Spleen (tissue), 7 donors: ENCODE measurements at regions not wholly inside any gene's neighbourhood (a gene's known extent, or its start where the extent isn't known, plus 50 kb on each side); places are given as distances from the start of the nearest gene placed in this dataset.

Experiments
- POLR2AphosphoS5 ChIP-seq, 3 donors: sonication (generic); formaldehyde crosslinking; IDR thresholded peaks; one replicate each; pipeline ENCODE4 v1.5.1; 2017; ENCODE audit warnings: antibody characterized with exemption in 3 of 3
- TF ChIP-seq, protein P1 (sequence below), 11 experiments: fragments of 200-600 bp in 7 of 11; fragments of 450-650 bp in 4 of 11; sonication (generic) in 4 of 11; IDR thresholded peaks in 8 of 11; conservative IDR thresholded peaks in 3 of 11; 1 replicate in 7 of 11; 2 replicates in 4 of 11; pipeline versions ENCODE4 v1.4.0 to v1.8.0; 2016 to 2021; ENCODE audit warnings: antibody characterized with exemption in 11 of 11, inconsistent platforms in 4 of 11, mild to moderate bottlenecking in 1 of 11
- donor health status: DM: no; HTN: no; CAD: no; lungs with moderate emphysema.
- donor health status: DM: no; HTN: no; CAD: no.
- donor health status: DM: no; HTN: no; CAD: no.

DNA sequence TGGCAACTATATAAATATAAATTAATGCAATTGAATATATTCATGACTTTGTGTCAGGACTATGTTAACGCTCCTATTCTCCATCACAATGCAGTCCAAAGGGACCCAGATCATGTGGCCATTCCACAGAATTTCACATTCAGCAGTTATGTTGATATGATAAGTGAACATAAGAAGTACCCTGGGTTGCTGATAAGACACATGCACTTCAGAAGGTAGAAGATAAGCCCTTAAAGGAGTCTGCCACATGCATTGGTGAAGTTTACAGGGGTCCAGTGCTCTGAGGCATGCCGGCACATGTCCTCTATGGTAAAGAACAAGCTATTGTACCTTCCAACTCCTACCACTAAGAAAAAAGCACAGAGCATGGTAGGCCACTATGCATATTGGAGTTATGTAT is 76.4 kb downstream of the PHAX start:
- no peak for TF ChIP-seq POLR2AphosphoS5 (IDR thresholded peaks at IDR 0.05)
- TF ChIP-seq, protein P1, sequence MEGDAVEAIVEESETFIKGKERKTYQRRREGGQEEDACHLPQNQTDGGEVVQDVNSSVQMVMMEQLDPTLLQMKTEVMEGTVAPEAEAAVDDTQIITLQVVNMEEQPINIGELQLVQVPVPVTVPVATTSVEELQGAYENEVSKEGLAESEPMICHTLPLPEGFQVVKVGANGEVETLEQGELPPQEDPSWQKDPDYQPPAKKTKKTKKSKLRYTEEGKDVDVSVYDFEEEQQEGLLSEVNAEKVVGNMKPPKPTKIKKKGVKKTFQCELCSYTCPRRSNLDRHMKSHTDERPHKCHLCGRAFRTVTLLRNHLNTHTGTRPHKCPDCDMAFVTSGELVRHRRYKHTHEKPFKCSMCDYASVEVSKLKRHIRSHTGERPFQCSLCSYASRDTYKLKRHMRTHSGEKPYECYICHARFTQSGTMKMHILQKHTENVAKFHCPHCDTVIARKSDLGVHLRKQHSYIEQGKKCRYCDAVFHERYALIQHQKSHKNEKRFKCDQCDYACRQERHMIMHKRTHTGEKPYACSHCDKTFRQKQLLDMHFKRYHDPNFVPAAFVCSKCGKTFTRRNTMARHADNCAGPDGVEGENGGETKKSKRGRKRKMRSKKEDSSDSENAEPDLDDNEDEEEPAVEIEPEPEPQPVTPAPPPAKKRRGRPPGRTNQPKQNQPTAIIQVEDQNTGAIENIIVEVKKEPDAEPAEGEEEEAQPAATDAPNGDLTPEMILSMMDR (IDR thresholded peaks at IDR 0.05 in 8 of 11, conservative IDR thresholded peaks at IDR 0.05 in 3 of 11): no peak
